KMS-11 (cell line): ENCODE measurements at regions not wholly inside any gene's neighbourhood (a gene's known extent, or its start where the extent isn't known, plus 50 kb on each side); places are given as distances from the start of the nearest gene placed in this dataset.
"Not testable (repeated sequence)": the region's sequence is repeated elsewhere in the genome, so short reads cannot be mapped to it uniquely, and the experiment has no call there.

Source experiments
- H2AFZ ChIP-seq: fragments of 200-600 bp; sonication (generic); 2 replicates; pipeline ENCODE4 v1.6.1; 2016; ENCODE audit warnings: antibody characterized with exemption, mixed run types, low read depth
- H3K27ac ChIP-seq: fragments of 200-600 bp; sonication (generic); 2 replicates; pipeline ENCODE4 v1.6.1; 2016; ENCODE audit warnings: mild to moderate bottlenecking, mixed run types
- H3K27me3 ChIP-seq: fragments of 200-600 bp; sonication (generic); 2 replicates; pipeline ENCODE4 v1.6.1; 2017; ENCODE audit warnings: mild to moderate bottlenecking, low read depth, mixed run types, moderate library complexity; ENCODE audit not compliant: insufficient read depth
- H3K36me3 ChIP-seq: fragments of 200-600 bp; sonication (generic); 2 replicates; pipeline ENCODE4 v1.6.1; 2017; ENCODE audit warnings: mild to moderate bottlenecking, mixed run types; ENCODE audit not compliant: insufficient read depth
- H3K4me1 ChIP-seq: fragments of 200-600 bp; sonication (generic); 2 replicates; pipeline ENCODE4 v1.6.1; 2016; ENCODE audit warnings: mild to moderate bottlenecking, low read depth, mixed run types; ENCODE audit not compliant: poor library complexity, severe bottlenecking
- H3K4me2 ChIP-seq: fragments of 200-600 bp; sonication (generic); 2 replicates; pipeline ENCODE4 v1.7.0; 2016; ENCODE audit warnings: mild to moderate bottlenecking, mixed run types
- H3K4me3 ChIP-seq: fragments of 200-600 bp; sonication (generic); IDR thresholded peaks from 2 replicates; pipeline ENCODE4 v1.6.1; 2017; ENCODE audit warnings: low read depth, low read length, mixed read lengths; ENCODE audit not compliant: insufficient read depth
- H3K79me2 ChIP-seq: fragments of 200-600 bp; sonication (generic); 2 replicates; pipeline ENCODE4 v1.6.1; 2016; ENCODE audit warnings: low read depth, mixed run types; ENCODE audit not compliant: insufficient read depth
- H3K9ac ChIP-seq: fragments of 200-600 bp; sonication (generic); 2 replicates; pipeline ENCODE4 v1.6.1; 2016; ENCODE audit warnings: mild to moderate bottlenecking, mixed run types
- H4K20me1 ChIP-seq: fragments of 200-600 bp; sonication (generic); 2 replicates; pipeline ENCODE4 v1.6.1; 2016; ENCODE audit warnings: mild to moderate bottlenecking, mixed run types; ENCODE audit not compliant: insufficient read depth
- TF ChIP-seq, protein P1 (sequence below): fragments of 200-600 bp; sonication (generic); conservative IDR thresholded peaks from 2 replicates; pipeline ENCODE4 v1.6.1; 2017; ENCODE audit warnings: low read depth, mild to moderate bottlenecking, antibody characterized with exemption, low read length, moderate library complexity, mixed read lengths

DNA sequence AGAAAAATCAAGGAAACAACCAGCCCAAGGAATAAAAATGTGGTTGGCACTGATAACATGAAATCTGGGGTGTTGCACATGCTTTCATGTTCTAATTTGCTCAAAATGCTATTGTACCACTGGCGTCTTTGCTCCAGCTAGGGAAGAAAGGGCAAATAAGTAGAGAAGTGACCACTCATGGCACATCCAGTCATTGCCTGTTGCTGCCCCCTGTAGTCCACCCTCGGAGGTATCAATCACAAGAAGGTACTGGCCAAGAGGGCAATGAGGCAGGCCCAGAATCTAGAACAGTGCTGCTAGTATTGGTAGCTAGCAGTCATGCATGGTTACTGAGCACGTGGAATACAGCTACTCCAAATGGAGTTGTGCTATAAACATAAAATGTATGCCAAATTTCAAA lies 213.4 kb downstream of the CDCA7 start:
- H3K4me3 ChIP-seq = no peak overlapping the region
- no peaks in the 10 kb centered on the region for H4K20me1 ChIP-seq
- H3K79me2 ChIP-seq = no peaks in the 10 kb centered on the region
- H3K9ac ChIP-seq = no peak overlapping the region
- TF ChIP-seq, protein P1, sequence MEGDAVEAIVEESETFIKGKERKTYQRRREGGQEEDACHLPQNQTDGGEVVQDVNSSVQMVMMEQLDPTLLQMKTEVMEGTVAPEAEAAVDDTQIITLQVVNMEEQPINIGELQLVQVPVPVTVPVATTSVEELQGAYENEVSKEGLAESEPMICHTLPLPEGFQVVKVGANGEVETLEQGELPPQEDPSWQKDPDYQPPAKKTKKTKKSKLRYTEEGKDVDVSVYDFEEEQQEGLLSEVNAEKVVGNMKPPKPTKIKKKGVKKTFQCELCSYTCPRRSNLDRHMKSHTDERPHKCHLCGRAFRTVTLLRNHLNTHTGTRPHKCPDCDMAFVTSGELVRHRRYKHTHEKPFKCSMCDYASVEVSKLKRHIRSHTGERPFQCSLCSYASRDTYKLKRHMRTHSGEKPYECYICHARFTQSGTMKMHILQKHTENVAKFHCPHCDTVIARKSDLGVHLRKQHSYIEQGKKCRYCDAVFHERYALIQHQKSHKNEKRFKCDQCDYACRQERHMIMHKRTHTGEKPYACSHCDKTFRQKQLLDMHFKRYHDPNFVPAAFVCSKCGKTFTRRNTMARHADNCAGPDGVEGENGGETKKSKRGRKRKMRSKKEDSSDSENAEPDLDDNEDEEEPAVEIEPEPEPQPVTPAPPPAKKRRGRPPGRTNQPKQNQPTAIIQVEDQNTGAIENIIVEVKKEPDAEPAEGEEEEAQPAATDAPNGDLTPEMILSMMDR = no peak
- H3K27me3 ChIP-seq = no peaks in the 10 kb centered on the region
- no peak overlapping the region for H2AFZ ChIP-seq
- H3K27ac ChIP-seq = no peak overlapping the region
- no peak overlapping the region for H3K4me2 ChIP-seq
- H3K36me3 ChIP-seq = no peaks in the 10 kb centered on the region
- no peaks in the 10 kb centered on the region for H3K4me1 ChIP-seq

GRCh38 chr2:173571021-173571821 lies 216.5 kb downstream of the CDCA7 start:
- H3K9ac ChIP-seq = no peak overlapping the region
- no peak overlapping the region for H3K27ac ChIP-seq
- H3K4me1 ChIP-seq = no peaks in the 10 kb centered on the region
- H3K36me3 ChIP-seq = no peaks in the 10 kb centered on the region
- H3K4me3 ChIP-seq = no peak overlapping the region
- no peaks in the 10 kb centered on the region for H4K20me1 ChIP-seq
- H3K27me3 ChIP-seq = no peaks in the 10 kb centered on the region
- H2AFZ ChIP-seq = no peak overlapping the region
- no peaks in the 10 kb centered on the region for H3K79me2 ChIP-seq
- TF ChIP-seq, protein P1 = no peak
- no peak overlapping the region for H3K4me2 ChIP-seq

- Histone ChIP-seq H3K27ac (no peak overlapping the region), H3K4me2 (no peak overlapping the region)
Observed at GRCh38 chr2:173571887-173572680, 217.4 kb downstream of the CDCA7 start.

DNA sequence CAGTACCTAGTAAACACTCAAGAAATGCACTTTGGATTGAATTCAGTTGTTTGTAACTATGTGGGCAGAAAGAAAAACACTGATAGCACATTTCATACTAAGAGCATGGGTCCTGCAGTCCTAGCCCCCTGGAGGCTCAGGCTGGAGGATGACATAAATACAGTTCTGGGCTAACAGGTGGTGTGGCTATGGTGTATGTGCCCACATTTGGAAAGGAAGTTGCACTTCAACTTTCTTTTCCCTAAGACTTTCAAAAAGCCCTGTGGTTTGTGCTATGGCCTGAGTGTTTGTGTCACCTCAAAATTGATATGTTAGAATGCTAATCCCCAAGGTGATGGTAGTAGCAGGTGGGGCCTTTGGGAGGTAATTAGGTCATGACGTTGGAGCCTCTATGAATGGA lies 218.2 kb downstream of the CDCA7 start:
- Histone ChIP-seq H3K4me1 (no peaks in the 10 kb centered on the region), H3K9ac (no peak overlapping the region), H4K20me1 (no peaks in the 10 kb centered on the region), H3K4me2 (no peak overlapping the region), H3K79me2 (no peaks in the 10 kb centered on the region), H2AFZ (no peak overlapping the region), H3K36me3 (no peaks in the 10 kb centered on the region), H3K27me3 (no peaks in the 10 kb centered on the region), H3K4me3 (no peak overlapping the region), H3K27ac (no peak overlapping the region)
- TF ChIP-seq, protein P1 = no peak

More at GRCh38 chr2:173571887-173572680, 217.4 kb downstream of the CDCA7 start:
- TF ChIP-seq, protein P1 = no peak
- H3K79me2 ChIP-seq = no peaks in the 10 kb centered on the region
- H3K9ac ChIP-seq = no peak overlapping the region
- no peak overlapping the region for H2AFZ ChIP-seq
- no peaks in the 10 kb centered on the region for H3K27me3 ChIP-seq
- no peak overlapping the region for H3K4me3 ChIP-seq
- no peaks in the 10 kb centered on the region for H4K20me1 ChIP-seq
- no peaks in the 10 kb centered on the region for H3K36me3 ChIP-seq
- H3K4me1 ChIP-seq = no peaks in the 10 kb centered on the region

- H3K79me2 ChIP-seq, H3K9ac ChIP-seq, H2AFZ ChIP-seq, H3K4me1 ChIP-seq, H3K27me3 ChIP-seq, H3K36me3 ChIP-seq, H3K4me2 ChIP-seq, H4K20me1 ChIP-seq, H3K27ac ChIP-seq, H3K4me3 ChIP-seq: not testable (repeated sequence)
Observed at GRCh38 chr2:173573782-173574181, 219.1 kb downstream of the CDCA7 start.
